HG03469 (cell line): ENCODE measurements at regions not wholly inside any gene's neighbourhood (a gene's known extent, or its start where the extent isn't known, plus 50 kb on each side); places are given as distances from the start of the nearest gene placed in this dataset.

ENCODE experiments used
- ATAC-seq: cut with Tn5 transposase; IDR thresholded peaks from one replicate; pipeline ENCODE4 v1.9.1; 2021; ENCODE audit warnings: mild to moderate bottlenecking, moderate library complexity, moderate number of reproducible peaks; ENCODE audit not compliant: unreplicated experiment

DNA sequence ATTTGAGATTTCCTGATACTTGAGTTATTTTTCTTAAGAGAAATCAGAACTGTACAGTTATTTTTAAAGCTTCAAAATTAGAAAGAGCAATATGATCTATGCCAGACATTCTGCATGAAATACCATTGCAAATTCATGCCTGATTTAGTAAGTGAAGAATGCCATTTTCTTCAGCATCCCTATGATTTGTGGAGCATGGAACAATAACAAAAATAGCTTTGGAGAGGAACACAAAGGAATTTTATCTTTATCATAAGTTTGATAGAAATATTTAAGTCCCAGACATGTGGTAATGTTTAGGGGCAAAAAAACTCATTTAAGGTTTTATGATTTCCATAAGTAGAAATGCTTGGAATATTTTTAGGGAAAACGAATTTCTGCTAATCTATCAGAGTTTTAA lies 1863.4 kb downstream of the EFNA5 start:
- no peak for ATAC-seq

DNA sequence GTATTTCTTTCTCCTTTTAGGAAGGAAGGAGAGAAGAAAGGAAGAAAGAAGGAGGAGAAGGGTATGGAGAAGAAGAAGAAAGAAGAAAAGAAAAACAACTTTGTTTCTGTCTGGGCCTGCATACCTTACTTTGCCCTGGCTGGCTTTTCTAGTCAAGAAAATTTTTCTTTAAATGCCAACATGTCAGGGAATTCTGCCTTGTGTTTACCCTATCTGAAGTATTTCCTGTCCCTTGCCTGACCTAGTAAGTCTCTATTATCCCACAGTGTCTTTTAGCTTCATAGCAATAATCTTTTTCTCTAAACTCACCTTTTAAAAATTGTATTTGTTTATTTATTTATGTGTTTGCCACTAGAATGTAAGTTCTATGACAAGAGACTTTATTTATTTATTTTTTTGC lies 1864.1 kb downstream of the EFNA5 start:
- no peak for ATAC-seq

DNA sequence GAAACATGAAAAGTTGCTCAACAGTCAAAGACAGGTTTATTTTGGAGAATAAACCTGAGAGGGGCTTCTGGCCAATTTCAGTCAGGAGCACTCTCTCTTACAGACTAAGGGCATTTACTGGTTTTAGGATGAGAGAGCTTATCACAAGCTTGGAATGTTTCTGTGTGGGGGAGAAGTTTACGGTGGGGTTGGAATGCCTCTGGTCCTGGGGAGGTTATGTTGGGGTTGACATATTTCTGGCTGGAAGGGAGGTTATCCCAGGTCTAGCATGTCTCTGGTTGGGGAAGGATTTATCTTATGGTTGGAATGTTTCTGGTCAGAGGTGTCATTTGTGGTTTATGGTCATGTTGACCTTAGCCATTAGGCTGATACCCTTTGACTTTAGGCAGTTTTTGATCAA lies 1867.3 kb downstream of the EFNA5 start:
- ATAC-seq, result no peak

- ATAC-seq, result no peak
These were observed 1876.2 kb downstream of the EFNA5 start for GRCh38 chr5:105794578-105794977.

DNA sequence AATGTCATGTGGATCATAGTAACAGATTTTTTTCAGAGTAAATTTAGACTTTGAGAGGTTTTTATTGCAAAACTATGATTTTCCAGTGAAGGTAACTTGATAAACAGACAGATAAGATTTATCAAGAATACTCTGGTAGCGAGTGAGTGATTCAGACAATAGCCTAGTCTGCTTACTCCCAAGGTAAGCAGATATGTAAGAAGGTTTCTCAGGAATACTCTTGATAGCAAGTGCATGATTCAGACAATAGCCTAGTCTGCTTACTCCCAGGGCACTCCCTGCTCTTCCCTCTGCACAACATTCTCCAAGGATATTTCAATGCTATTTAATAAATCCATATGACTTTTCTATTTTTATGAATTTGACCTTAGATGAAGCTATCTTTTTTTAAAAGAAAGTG lies 1881.5 kb downstream of the EFNA5 start:
- no peak for ATAC-seq

DNA sequence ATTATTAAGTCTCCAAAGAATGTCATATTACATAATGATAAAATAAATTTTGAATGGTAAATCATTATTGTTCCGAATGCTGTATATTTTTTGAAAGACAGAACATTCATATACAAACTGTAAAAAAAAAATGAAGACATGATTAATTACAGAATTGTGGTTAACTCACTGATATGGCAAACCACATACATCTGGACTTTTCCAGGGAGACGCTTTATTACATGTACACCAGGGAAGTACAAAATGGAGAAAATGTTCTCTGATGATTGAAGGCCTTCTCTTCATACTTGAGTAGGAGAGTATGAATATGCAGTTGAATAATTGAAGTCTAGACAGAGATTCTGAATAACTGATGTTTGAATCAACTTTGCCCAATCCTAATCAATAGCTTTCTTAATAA lies 1886.9 kb downstream of the EFNA5 start:
- no peak for ATAC-seq

DNA sequence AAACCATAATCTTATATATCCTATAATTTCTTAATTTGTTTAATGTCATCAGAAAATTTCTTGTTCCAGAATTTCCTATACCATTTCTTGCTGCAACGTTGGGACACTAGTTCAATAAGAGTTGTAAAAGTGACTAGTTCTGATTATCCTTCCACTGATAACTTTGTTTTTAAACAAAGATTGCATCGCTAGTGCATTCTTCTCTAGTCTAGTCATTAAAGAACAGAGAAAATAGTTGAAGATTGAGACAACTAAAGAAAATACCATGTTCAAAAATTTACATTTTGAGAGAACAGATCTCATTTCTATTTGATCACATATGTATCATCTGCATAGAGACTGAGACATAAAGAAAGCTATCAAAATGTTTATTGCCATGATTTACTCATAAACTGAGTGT lies 1888.2 kb downstream of the EFNA5 start:
- ATAC-seq, result no peak

DNA sequence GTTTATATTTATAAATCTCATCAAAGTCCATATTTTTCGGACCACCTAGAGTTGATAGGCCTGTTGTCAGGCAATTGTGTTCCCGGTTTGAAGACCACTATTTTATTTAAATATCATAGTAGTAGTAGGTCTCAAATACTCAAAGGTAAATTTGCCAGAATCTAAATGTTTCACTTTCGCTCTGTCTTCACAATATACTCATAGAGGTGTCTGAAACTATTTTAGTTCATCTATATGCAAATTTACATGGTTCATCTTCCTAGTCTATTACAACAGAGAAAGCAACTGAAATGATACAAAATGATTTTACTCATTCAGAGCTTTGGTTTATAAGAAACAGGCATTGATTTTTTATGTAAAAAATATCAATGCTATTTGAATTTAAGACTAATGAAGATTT lies 1897.5 kb downstream of the EFNA5 start:
- no peak for ATAC-seq

DNA sequence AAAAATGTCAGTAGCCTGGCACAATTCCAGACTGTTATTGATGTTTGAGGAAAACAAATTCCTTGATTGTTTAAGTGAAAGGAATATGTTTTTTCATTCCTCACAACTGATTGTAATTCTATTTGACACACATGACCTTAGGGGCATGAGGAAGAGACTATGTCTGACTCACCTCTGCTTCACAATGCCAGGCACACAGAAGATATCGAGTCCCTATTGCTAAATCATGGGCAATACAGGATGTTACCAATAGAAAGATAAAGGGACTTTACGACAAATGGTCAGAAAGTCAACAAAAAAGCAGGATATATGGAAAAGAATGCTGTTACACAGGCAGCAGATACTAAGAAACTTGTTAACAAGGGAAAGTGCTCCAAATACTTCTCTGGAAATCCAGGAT lies 1903.5 kb downstream of the EFNA5 start:
- no peak for ATAC-seq

- no peak for ATAC-seq
These were observed 1908.0 kb downstream of the EFNA5 start for GRCh38 chr5:105762728-105763127.

DNA sequence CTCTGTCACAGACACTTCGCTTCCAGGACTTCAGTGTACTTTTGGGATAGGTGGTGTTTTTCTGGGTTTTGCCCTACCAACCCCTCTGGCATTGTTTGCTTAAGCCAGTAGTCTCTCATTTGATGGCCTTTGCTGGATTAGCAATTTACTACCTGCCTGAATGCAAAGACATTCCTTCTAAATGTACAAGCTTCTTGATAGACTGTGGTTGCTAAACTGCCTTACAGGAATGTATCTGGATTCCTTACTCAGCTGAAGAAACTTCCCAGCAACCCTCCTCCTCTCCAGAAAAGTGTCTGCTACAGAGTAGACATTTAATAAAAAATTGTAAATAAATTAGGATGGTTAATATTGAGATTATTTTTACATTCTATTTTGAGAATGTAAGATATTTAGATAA lies 1916.7 kb downstream of the EFNA5 start:
- no peak for ATAC-seq

GRCh38 chr5:105752801-105753200 lies 1917.9 kb downstream of the EFNA5 start:
- no peak for ATAC-seq

DNA sequence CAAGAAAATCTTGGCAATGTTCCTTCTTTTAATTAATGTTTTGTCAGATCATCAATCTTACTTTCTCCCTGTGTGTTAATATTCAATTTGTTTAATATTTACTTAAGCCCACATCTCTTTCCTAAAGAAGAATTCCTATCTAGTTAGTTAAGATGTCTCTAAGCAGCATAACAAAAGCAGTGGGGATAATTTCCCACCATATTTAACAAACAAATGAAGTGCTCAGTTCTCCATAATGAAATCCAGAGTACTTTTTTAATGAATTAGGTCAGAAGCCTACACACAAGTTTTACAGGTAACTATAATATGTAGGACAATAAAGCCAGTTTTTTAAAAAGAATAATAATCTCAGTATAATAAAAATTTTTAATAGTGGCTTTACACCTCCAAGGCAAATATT lies 1918.8 kb downstream of the EFNA5 start:
- ATAC-seq, result no peak

- no peak for ATAC-seq
These were observed 1925.6 kb downstream of the EFNA5 start for GRCh38 chr5:105745111-105745510.

DNA sequence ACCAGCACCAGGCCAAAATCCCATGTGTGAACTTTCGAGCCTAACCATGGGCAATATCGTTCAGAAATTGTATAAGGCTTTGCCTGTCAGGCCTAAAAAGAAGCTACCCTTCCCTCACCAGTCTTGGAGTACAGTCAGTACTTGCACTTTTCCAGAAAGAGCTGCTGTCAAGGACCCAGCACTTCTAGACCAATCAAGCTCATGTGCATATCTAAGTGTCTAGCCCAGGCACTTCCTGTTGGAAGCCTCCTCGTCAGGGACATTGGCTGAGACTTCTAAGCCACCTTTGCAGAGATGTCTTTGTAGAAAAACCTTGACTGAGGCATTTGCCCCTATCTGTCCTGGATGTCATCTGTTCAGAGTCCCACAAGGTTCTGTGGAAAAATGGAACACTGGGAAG lies 1930.5 kb downstream of the EFNA5 start:
- no peak for ATAC-seq

DNA sequence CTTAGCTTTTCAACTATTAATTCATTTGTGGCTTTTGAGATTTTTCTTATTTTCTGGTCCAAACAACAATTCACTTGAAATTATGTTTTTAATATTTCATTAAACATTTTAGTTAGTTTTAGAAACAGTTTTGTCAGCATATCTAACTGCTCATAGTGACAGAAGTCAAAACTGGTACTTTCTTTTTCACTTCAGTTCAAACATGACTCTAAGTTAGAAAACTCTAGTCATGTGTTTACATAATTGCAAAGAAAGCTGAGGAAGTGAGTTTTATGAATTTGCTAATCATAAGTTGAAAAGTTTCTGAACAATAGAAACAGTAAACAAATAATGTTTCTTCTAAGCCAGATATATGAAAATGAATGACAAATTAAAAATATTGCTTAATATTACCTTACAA lies 1931.0 kb downstream of the EFNA5 start:
- ATAC-seq, result no peak

GRCh38 chr5:105735704-105736103 lies 1935.0 kb downstream of the EFNA5 start:
- no peak for ATAC-seq

GRCh38 chr5:105730982-105731381 lies 1939.8 kb downstream of the EFNA5 start:
- ATAC-seq, result no peak

DNA sequence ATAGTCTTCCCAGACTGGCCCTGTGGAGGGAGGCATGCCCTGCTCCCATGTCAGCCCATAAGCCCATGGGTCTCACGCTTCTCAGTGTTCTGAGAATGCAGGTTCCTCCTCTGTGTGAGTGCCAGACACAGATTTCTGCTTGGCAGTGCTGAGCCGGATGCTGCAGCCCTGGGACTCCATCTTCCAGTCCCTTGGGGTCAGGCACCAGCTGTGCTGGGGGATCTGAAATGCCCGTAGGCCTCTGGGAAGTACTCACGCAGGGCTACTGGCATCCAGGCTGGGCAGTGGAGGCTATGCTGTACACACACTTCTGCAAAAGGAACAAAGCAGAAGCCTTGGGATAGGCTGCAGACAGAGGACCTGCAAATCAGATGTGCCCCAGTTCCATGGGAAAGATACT lies 1944.6 kb downstream of the EFNA5 start:
- no peak for ATAC-seq

- ATAC-seq, result no peak
These were observed 1962.3 kb downstream of the EFNA5 start for GRCh38 chr5:105708442-105708841.

DNA sequence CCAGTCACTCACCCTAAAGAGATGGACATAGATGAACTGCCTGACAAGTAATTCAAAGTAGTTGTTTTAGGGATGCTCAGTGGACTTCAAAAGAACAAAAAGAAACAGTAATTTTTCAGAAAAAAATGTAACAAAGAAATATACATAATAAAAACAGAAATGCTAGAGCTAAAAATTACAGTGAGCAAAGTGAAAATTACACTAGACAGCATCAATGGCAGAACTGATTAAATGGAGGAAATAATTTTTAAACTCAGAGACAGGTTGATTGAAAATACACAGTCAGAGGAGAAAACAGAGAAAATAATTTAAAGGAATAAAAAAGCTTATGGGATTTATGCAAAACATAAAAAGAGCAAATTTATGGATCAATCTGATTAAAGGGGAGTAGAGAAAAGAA lies 1968.4 kb downstream of the EFNA5 start:
- no peak for ATAC-seq

DNA sequence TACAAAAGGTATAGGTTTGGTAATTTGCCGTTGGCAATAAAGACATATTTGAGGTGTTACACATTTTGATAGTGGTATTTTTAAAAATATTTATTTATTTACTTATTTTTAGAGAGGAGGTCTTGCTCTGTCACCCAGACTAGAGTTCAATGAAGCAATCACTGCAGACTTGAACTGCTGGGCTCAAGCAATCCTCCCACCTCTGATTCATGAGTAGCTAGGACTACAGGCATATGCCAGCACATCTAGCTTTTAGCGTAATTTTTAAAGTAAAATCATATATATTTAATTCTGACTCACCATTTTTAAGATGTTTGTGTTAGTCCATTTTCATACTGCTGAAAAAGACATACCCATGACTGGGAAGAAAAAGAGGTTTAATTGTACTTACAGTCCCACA lies 1974.3 kb downstream of the EFNA5 start:
- no peak for ATAC-seq

GRCh38 chr5:105695941-105696340 lies 1974.8 kb downstream of the EFNA5 start:
- ATAC-seq, result no peak

GRCh38 chr5:105689596-105689995 lies 1981.1 kb downstream of the EFNA5 start:
- ATAC-seq, result no peak
